ENCODE measurements at regions not wholly inside any gene's neighbourhood (a gene's known extent, or its start where the extent isn't known, plus 50 kb on each side); places are given as distances from the start of the nearest gene placed in this dataset.
"Not testable (repeated sequence)": the region's sequence is repeated elsewhere in the genome, so short reads cannot be mapped to it uniquely, and the experiment has no call there.

GRCh38 chr9:90140131-90140818 lies 502.3 kb downstream of the DIRAS2 start:
- no peak overlapping the region for H3K9ac ChIP-seq (ENCODE audit: low read depth, low read length)

GRCh38 chr9:90141723-90142122 lies 500.9 kb downstream of the DIRAS2 start:
- H3K9me3 ChIP-seq (ENCODE audit: control insufficient read depth, insufficient read depth, low read length): no peaks in the 10 kb centered on the region
- no peaks in the 10 kb centered on the region for H3K36me3 ChIP-seq (ENCODE audit: insufficient read depth, low read length)
- H3K4me1 ChIP-seq (ENCODE audit: insufficient read depth, low read length): peaks cover 6% of the 10 kb centered on the region; the same call in 1 of the 2 replicates
- no peak overlapping the region for H3K9ac ChIP-seq (ENCODE audit: low read depth, low read length)

More at GRCh38 chr9:90140131-90140818, 502.3 kb downstream of the DIRAS2 start:
- no peaks in the 10 kb centered on the region for H3K36me3 ChIP-seq (ENCODE audit: insufficient read depth, low read length)
- peaks cover 6% of the 10 kb centered on the region; the same call in 1 of the 2 replicates for H3K4me1 ChIP-seq (ENCODE audit: insufficient read depth, low read length)
- no peaks in the 10 kb centered on the region for H3K9me3 ChIP-seq (ENCODE audit: control insufficient read depth, insufficient read depth, low read length)

- no peaks in the 10 kb centered on the region for H3K9me3 ChIP-seq (ENCODE audit: control insufficient read depth, insufficient read depth, low read length)
- H3K9ac ChIP-seq (ENCODE audit: low read depth, low read length): no peak overlapping the region
- no peaks in the 10 kb centered on the region for H3K36me3 ChIP-seq (ENCODE audit: insufficient read depth, low read length)
- peaks cover 6% of the 10 kb centered on the region; the same call in 1 of the 2 replicates for H3K4me1 ChIP-seq (ENCODE audit: insufficient read depth, low read length)
These were observed 500.0 kb downstream of the DIRAS2 start for GRCh38 chr9:90142580-90142979.

- no peaks in the 10 kb centered on the region; the same call in 1 of the 2 replicates for H3K9me3 ChIP-seq (ENCODE audit: control insufficient read depth, insufficient read depth, low read length)
- H3K9ac ChIP-seq (ENCODE audit: low read depth, low read length): no peak overlapping the region
- no peaks in the 10 kb centered on the region for H3K4me1 ChIP-seq (ENCODE audit: insufficient read depth, low read length)
- H3K36me3 ChIP-seq (ENCODE audit: insufficient read depth, low read length): no peaks in the 10 kb centered on the region
These were observed 495.2 kb downstream of the DIRAS2 start for GRCh38 chr9:90147426-90147825.

GRCh38 chr9:90156318-90156717 lies 486.3 kb downstream of the DIRAS2 start:
- Histone ChIP-seq H3K9me3 (ENCODE audit: control insufficient read depth, insufficient read depth, low read length) (no peaks in the 10 kb centered on the region), H3K4me1 (ENCODE audit: insufficient read depth, low read length) (no peaks in the 10 kb centered on the region), H3K9ac (ENCODE audit: low read depth, low read length) (no peak overlapping the region), H3K36me3 (ENCODE audit: insufficient read depth, low read length) (no peaks in the 10 kb centered on the region)

GRCh38 chr9:90162326-90162725 lies 480.3 kb downstream of the DIRAS2 start:
- no peak overlapping the region for H3K9ac ChIP-seq (ENCODE audit: low read depth, low read length)
- no peaks in the 10 kb centered on the region for H3K4me1 ChIP-seq (ENCODE audit: insufficient read depth, low read length)
- no peaks in the 10 kb centered on the region for H3K9me3 ChIP-seq (ENCODE audit: control insufficient read depth, insufficient read depth, low read length)
- H3K36me3 ChIP-seq (ENCODE audit: insufficient read depth, low read length): no peaks in the 10 kb centered on the region

GRCh38 chr9:90162819-90163218 lies 479.8 kb downstream of the DIRAS2 start:
- Histone ChIP-seq H3K36me3 (ENCODE audit: insufficient read depth, low read length) (no peaks in the 10 kb centered on the region), H3K9ac (ENCODE audit: low read depth, low read length) (no peak overlapping the region), H3K4me1 (ENCODE audit: insufficient read depth, low read length) (no peaks in the 10 kb centered on the region), H3K9me3 (ENCODE audit: control insufficient read depth, insufficient read depth, low read length) (no peaks in the 10 kb centered on the region)

- no peak overlapping the region for H3K9ac ChIP-seq (ENCODE audit: low read depth, low read length)
- no peaks in the 10 kb centered on the region for H3K9me3 ChIP-seq (ENCODE audit: control insufficient read depth, insufficient read depth, low read length)
- no peaks in the 10 kb centered on the region for H3K4me1 ChIP-seq (ENCODE audit: insufficient read depth, low read length)
- H3K36me3 ChIP-seq (ENCODE audit: insufficient read depth, low read length): no peaks in the 10 kb centered on the region
These were observed 477.3 kb downstream of the DIRAS2 start for GRCh38 chr9:90165281-90165680.

GRCh38 chr9:90166374-90166773 lies 476.2 kb downstream of the DIRAS2 start:
- H3K9ac ChIP-seq (ENCODE audit: low read depth, low read length); H3K36me3 ChIP-seq (ENCODE audit: insufficient read depth, low read length): not testable (repeated sequence)

GRCh38 chr9:90167914-90168313 lies 474.7 kb downstream of the DIRAS2 start:
- no peak overlapping the region for H3K9ac ChIP-seq (ENCODE audit: low read depth, low read length)
- H3K9me3 ChIP-seq (ENCODE audit: control insufficient read depth, insufficient read depth, low read length): no peaks in the 10 kb centered on the region

More at GRCh38 chr9:90166374-90166773, 476.2 kb downstream of the DIRAS2 start:
- not testable (repeated sequence) for H3K9me3 ChIP-seq (ENCODE audit: control insufficient read depth, insufficient read depth, low read length); H3K4me1 ChIP-seq (ENCODE audit: insufficient read depth, low read length)

GRCh38 chr9:90169490-90169889 lies 473.1 kb downstream of the DIRAS2 start:
- Histone ChIP-seq H3K9me3 (ENCODE audit: control insufficient read depth, insufficient read depth, low read length) (no peaks in the 10 kb centered on the region), H3K4me1 (ENCODE audit: insufficient read depth, low read length) (no peaks in the 10 kb centered on the region), H3K9ac (ENCODE audit: low read depth, low read length) (no peak overlapping the region), H3K36me3 (ENCODE audit: insufficient read depth, low read length) (no peaks in the 10 kb centered on the region)

More at GRCh38 chr9:90167914-90168313, 474.7 kb downstream of the DIRAS2 start:
- no peaks in the 10 kb centered on the region for H3K4me1 ChIP-seq (ENCODE audit: insufficient read depth, low read length)
- H3K36me3 ChIP-seq (ENCODE audit: insufficient read depth, low read length): no peaks in the 10 kb centered on the region

GRCh38 chr9:90173935-90174334 lies 468.7 kb downstream of the DIRAS2 start:
- not testable (repeated sequence) for H3K9me3 ChIP-seq (ENCODE audit: control insufficient read depth, insufficient read depth, low read length); H3K9ac ChIP-seq (ENCODE audit: low read depth, low read length); H3K4me1 ChIP-seq (ENCODE audit: insufficient read depth, low read length); H3K36me3 ChIP-seq (ENCODE audit: insufficient read depth, low read length)

- H3K4me1 ChIP-seq (ENCODE audit: insufficient read depth, low read length); H3K9me3 ChIP-seq (ENCODE audit: control insufficient read depth, insufficient read depth, low read length); H3K9ac ChIP-seq (ENCODE audit: low read depth, low read length); H3K36me3 ChIP-seq (ENCODE audit: insufficient read depth, low read length): not testable (repeated sequence)
These were observed 468.3 kb downstream of the DIRAS2 start for GRCh38 chr9:90174346-90174745.

- Histone ChIP-seq H3K4me1 (ENCODE audit: insufficient read depth, low read length) (no peaks in the 10 kb centered on the region), H3K36me3 (ENCODE audit: insufficient read depth, low read length) (no peaks in the 10 kb centered on the region), H3K9me3 (ENCODE audit: control insufficient read depth, insufficient read depth, low read length) (no peaks in the 10 kb centered on the region), H3K9ac (ENCODE audit: low read depth, low read length) (no peak overlapping the region)
These were observed 467.4 kb downstream of the DIRAS2 start for GRCh38 chr9:90175257-90175656.

- H3K36me3 ChIP-seq (ENCODE audit: insufficient read depth, low read length): no peaks in the 10 kb centered on the region
- H3K9ac ChIP-seq (ENCODE audit: low read depth, low read length): no peak overlapping the region
- no peaks in the 10 kb centered on the region for H3K4me1 ChIP-seq (ENCODE audit: insufficient read depth, low read length)
- no peaks in the 10 kb centered on the region for H3K9me3 ChIP-seq (ENCODE audit: control insufficient read depth, insufficient read depth, low read length)
These were observed 466.8 kb downstream of the DIRAS2 start for GRCh38 chr9:90175865-90176264.

Data from ES-I3 (cell line).